GM18909 (cell line): ENCODE measurements at regions not wholly inside any gene's neighbourhood (a gene's known extent, or its start where the extent isn't known, plus 50 kb on each side); places are given as distances from the start of the nearest gene placed in this dataset.
"Not testable (repeated sequence)": the region's sequence is repeated elsewhere in the genome, so short reads cannot be mapped to it uniquely, and the experiment has no call there.

Experiments
- ATAC-seq: cut with Tn5 transposase; IDR thresholded peaks from one replicate; pipeline ENCODE4 v1.9.1; 2021; ENCODE audit warnings: mild to moderate bottlenecking; ENCODE audit not compliant: unreplicated experiment, poor library complexity

DNA sequence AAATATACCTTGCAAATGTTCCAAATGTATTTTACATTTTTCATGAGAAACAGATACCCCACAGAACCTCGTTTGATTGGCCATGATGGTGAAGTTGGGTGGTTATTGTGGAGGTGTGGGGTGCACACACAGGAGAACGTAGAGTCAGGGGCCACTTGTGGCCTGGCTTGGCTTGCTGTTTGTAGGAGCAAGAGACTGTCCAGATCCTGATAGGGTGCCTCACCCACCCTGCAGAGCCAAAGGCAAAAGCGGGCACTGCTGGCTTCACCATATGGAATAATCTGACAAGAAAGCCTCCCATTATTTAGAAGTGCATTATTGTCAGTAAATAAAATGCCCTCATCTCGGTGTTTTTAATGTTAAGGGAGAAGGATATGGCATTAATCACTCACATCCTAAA lies 330.2 kb downstream of the TEX29 start:
- no peak for ATAC-seq

DNA sequence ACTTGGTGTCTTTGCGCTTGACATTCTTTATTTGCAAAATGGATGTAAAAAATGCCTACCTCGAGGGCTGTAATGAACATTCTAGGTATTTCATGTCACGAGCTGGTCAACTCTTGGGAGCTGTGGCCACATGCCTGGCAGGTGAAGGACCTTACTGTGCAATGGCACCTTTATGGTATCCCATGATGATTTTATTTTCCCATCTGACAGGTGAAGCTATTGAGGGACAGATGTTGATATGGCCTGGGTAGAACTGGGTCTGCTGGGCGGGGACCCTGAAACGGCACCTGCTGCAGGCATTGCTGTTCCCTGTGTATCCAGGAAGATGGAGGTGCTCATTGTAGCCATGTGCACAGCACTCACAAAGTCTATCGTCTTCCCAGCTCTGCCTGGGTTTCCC lies 332.2 kb downstream of the TEX29 start:
- ATAC-seq: no peak

- ATAC-seq: no peak
Observed at GRCh38 chr13:111654531-111654930, 334.1 kb downstream of the TEX29 start.

DNA sequence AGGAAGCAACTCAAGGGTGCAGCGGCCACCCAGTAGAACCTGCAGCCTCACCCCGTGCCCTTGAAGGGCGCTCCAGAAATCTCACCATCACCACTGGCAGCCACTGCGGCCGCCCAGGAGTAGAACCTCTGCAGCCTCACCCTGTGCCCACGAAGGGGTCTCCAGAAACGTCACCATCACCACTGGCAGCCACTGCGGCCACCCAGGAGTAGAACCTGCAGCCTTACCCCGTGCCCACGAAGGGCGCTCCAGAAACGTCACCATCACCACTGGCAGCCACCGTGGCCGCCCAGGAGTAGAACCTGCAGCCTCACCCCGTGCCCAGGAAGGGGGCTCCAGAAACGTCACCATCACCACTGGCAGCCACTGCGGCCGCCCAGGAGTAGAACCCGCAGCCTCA lies 336.0 kb downstream of the TEX29 start:
- ATAC-seq: no peak

GRCh38 chr13:111657013-111657412 lies 336.6 kb downstream of the TEX29 start:
- no peak for ATAC-seq

DNA sequence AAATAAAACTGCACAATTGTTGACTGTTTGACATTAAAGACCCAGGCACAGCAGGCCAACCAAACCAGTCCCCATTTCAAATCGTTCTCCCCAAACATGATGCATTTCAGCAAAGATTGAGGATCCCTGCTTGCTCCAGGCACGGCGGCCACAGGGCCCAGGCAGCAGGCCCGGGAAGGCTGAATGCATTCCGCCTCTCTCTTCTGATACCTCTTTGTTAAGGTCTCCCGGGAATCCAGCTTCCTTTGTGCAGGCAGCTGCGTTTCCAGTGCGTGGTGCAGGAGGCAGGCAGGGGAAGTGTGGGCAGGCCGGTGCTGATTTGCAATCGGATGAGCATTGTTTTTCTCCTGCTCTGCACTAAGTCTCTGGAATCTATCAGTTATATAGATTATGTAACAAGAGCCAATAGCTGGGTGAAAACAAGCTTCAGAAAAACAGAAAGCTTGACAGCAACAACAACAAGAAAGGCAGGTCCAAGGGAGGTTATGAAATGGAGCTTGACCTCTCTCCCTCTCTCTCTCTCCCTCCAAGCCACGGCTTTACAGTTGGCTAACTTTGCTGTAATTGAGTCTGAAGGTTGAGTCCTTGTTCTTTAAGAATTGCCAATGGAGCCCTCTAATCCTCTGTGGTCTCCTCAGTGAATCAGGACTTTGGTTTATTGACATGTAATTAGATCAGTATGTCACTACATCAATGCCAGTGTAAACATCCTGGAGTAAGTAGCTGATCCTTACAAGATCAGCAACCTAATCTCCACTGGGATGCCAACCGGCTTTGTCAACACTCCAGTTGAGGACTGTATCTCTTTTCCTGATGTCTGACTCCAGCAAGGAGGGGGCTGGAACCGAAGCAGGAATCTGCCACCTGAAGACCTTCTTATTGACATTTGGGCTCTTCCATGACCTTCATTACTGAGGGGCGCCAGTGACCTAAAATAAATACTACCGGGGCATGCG lies 338.0 kb downstream of the TEX29 start:
- no peak for ATAC-seq

DNA sequence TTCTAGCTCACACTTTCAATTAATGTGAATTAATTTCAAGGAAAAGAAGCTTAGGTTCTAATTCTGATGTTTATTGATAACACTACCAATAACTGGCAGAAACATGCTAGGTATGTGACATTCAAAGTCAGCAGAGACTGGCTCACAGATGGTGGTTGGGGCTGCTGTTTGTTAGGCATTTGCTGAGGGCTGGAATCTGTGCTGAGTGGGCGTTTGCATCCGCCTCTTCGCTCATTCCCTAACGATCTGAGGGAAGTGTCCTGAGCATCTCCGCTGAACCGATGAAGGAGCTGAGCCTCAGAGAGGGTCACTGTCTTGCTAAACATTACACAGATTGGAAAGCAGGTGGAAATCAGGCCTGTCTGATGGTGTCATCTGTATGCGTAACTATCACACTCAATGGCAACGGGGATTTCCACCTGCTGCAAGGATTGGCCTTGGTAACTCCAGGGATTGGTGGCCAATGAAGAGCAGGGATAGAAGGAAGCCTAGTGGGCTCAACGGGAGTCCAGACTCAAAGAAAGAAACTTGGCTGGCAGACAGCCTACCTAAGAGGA lies 338.9 kb downstream of the TEX29 start:
- ATAC-seq: no peak

- ATAC-seq: no peak
Observed at GRCh38 chr13:111659842-111660241, 339.4 kb downstream of the TEX29 start.

DNA sequence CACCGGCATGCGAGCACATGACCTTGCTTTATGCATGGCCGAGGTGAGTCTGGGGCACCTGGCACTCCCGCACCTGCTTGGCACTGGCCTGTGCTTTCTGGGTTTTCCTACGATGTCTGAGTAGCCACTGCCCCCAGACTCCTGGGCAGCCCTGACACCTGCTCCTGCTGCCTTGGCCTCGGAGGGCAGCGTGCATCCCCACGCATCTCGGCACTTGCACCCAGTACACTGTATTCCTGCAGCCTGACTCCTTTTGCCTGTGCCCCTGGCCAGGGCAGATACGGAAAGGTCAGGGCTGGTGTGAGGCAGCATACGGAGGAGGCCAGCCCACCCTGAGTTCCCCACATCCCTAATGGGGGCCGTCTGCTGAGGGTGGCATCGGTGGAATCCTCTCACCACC lies 340.6 kb downstream of the TEX29 start:
- ATAC-seq: no peak

DNA sequence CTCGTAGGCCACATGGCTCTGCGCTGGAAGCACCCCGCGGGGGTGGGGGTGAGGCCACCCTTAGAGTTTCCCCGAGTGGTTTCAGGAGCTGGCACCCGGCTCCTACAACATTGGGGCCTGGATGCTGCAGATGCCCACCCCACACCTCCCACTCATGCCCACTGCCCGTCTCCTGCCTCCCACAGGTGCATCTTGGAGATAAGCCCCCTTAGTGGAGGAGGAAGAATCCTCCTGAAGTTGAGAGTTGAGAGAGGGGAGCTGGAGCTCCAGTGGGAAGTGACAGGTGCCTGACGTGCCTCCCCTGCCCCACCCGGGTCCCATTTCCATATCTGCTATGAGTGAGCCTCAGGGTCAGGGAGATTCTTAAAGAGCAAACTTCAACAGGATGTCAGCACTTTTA lies 341.3 kb downstream of the TEX29 start:
- ATAC-seq: no peak

DNA sequence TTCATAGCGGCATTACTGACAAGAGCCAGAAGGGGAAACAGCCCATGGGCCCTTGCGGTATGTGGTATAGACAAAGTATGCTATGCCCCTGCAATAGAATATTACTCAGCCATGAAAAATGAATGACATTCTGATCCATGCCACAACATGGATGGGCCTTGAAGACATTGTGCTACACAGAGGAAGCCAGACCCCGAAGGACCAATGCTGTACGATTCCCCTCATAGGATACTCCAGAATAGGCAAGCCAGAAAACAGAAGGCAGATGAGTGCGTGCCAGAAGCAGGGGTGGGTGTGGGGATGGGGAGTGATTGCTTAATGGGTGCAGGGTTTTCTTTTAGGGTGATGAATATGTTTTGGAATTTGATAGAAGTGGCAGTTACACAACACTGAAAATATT lies 342.0 kb downstream of the TEX29 start:
- ATAC-seq: no peak

DNA sequence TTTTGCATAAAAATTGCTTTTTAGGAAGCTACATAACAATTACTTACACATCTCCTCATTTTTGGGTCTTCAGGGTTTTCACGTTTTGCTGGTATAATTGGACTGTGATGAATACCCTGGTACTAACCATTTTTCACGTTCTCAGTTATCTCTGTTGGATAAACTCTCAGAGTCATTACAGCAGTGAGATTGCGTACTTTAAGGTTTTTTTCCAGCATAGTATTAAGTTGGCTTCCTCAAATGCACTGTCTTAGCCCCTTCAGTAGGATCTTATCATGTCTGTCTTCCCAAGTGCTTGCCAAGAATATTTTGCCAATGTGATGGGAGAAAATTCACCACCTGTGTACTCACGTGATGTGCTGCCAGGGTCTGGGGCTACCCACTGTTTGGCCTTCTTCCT lies 342.5 kb downstream of the TEX29 start:
- no peak for ATAC-seq

- ATAC-seq: no peak
Observed at GRCh38 chr13:111663505-111663904, 343.1 kb downstream of the TEX29 start.

GRCh38 chr13:111663953-111664421 lies 343.5 kb downstream of the TEX29 start:
- ATAC-seq: no peak

DNA sequence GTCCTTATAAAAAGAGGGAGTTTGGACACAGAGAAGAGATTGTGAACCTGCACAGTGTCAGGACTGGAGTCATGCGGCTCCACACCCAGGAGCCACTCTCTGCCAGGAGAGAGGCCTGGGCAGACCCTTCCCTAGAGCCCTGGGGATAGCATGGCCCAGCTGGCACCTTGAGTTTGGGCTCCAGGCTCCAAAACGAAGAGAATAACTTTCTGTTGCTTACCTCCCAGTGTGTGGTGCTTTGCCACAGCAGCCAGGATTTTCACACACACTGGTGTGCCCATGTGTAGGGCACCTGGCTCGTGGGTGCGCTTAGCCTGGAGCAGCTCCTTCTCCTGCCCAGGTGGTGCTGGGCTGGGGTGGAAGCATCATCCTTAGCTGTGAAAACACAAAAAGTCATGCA lies 344.3 kb downstream of the TEX29 start:
- ATAC-seq: no peak

DNA sequence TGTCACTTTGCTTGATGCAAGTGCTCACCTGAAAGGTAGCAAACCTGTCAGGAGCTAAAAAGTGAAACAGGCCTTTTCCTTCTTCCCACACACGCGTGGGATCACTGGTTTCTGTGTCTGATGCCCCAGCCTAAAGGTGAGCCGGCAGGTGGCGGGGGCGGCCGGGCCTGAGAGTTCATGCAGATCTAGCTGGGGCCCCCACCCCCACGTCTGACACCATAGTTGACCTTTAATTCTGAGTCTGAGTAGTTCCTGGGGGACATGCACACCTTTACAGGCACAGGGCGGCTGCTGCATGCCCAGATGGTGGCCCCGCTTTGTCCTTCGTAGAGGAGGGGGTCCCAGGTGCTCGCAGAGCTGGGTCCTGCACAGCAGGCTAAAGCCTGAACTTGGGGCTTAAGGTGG lies 345.3 kb downstream of the TEX29 start:
- ATAC-seq: no peak

GRCh38 chr13:111666164-111666776 lies 345.8 kb downstream of the TEX29 start:
- no peak for ATAC-seq

- no peak for ATAC-seq
Observed at GRCh38 chr13:111667757-111668156, 347.3 kb downstream of the TEX29 start.

- no peak for ATAC-seq
Observed at GRCh38 chr13:111668451-111668850, 348.0 kb downstream of the TEX29 start.

DNA sequence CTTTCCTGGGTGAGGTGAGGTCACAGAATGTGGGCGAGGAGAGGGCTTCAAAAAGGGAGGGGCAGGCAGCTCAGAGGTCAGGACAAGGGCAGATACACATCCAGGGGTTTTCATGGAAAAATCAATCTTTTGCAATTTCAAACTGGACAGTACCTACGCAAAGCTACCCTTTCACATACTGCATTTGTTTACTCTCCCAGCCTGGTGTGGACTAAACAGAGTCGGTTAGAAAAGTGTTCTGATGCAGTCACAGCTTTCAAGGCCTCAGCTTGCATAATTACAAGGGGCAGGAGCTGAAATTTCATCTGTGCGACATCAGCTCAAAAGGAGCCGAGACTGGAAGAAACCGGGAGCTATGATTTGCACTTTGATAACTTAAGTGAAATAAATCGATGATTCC lies 351.8 kb downstream of the TEX29 start:
- not testable (repeated sequence) for ATAC-seq

DNA sequence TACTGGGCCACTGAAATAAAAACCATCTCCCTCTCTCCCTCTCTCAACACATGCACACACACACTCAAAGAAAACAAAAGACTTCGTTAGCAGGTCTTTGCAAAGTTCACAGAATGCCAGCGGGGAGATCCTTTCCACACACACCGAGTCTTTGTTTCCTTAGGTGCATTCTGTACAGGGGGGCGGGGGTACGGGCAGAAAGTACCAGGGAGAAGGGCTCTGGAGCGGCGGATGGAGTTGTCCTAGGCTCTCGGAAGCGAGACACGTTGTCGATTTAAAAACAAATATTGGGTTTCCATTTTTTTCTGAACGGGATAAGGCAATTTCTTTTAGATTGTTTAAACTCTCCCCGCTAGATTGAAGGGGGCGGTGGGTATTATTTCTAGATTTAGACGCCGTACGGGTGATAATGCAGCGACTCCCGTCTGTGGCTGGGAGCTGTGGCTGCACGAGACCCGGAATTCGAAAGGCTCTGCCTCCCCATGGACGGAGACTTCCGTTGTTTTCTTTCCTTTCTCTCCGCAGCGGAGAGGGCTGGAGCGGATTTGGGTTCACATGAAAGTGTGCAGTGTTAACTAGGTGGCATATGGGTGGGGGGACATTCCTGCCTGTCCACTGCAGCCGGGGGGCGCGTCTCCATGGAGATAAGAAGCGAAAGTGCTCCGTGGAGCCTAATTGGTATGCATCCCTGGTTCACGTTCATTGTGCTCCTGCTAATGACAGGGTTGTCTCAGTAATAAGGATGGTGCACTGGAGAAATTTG lies 357.9 kb downstream of the TEX29 start:
- ATAC-seq: not testable (repeated sequence)
